NCI-H2196 (cell line): ENCODE measurements at regions not wholly inside any gene's neighbourhood (a gene's known extent, or its start where the extent isn't known, plus 50 kb on each side); places are given as distances from the start of the nearest gene placed in this dataset.

Experiments
- DNase-seq: peaks from one replicate; lab custom pipeline; 2025; ENCODE audit not compliant: unreplicated experiment; lab: John Stamatoyannopoulos, UW

GRCh38 chr1:239868058-239868832, 223.4 kb upstream of the FMN2 start:
- DNase-seq, result no peak

GRCh38 chr1:239870194-239870593, 221.5 kb upstream of the FMN2 start:
- no peak for DNase-seq

- no peak for DNase-seq
Observed at GRCh38 chr1:239872626-239873025, 219.1 kb upstream of the FMN2 start.

GRCh38 chr1:239874831-239875230, 216.9 kb upstream of the FMN2 start:
- DNase-seq, result no peak

GRCh38 chr1:239879321-239880170, 212.1 kb upstream of the FMN2 start:
- no peak for DNase-seq

- DNase-seq, result no peak
Observed at GRCh38 chr1:239882967-239883366, 208.7 kb upstream of the FMN2 start.

GRCh38 chr1:239884796-239885195, 206.9 kb upstream of the FMN2 start:
- no peak for DNase-seq

- DNase-seq, result no peak
Observed at GRCh38 chr1:239886266-239886665, 205.4 kb upstream of the FMN2 start.

- no peak for DNase-seq
Observed at GRCh38 chr1:239888639-239889038, 203.0 kb upstream of the FMN2 start.

GRCh38 chr1:239891621-239892358, 199.9 kb upstream of the FMN2 start:
- no peak for DNase-seq

- no peak for DNase-seq
Observed at GRCh38 chr1:239892602-239893001, 199.1 kb upstream of the FMN2 start.

GRCh38 chr1:239893127-239893731, 198.5 kb upstream of the FMN2 start:
- DNase-seq, result no peak

- DNase-seq, result no peak
Observed at GRCh38 chr1:239896569-239896968, 195.1 kb upstream of the FMN2 start.

- no peak for DNase-seq
Observed at GRCh38 chr1:239896980-239897379, 194.7 kb upstream of the FMN2 start.

- no peak for DNase-seq
Observed at GRCh38 chr1:239897458-239897857, 194.2 kb upstream of the FMN2 start.

GRCh38 chr1:239898062-239898730, 193.5 kb upstream of the FMN2 start:
- peak; percentile 56 for DNase-seq

GRCh38 chr1:239899747-239900146, 191.9 kb upstream of the FMN2 start:
- DNase-seq, result no peak

GRCh38 chr1:239906394-239906793, 185.3 kb upstream of the FMN2 start:
- no peak for DNase-seq

- no peak for DNase-seq
Observed at GRCh38 chr1:239909898-239910297, 181.8 kb upstream of the FMN2 start.

GRCh38 chr1:239912471-239912870, 179.2 kb upstream of the FMN2 start:
- DNase-seq, result no peak

- DNase-seq, result no peak
Observed at GRCh38 chr1:239913141-239913585, 178.5 kb upstream of the FMN2 start.
